COR-L47 (cell line): ENCODE measurements at regions not wholly inside any gene's neighbourhood (a gene's known extent, or its start where the extent isn't known, plus 50 kb on each side); places are given as distances from the start of the nearest gene placed in this dataset.
"Not testable (repeated sequence)": the region's sequence is repeated elsewhere in the genome, so short reads cannot be mapped to it uniquely, and the experiment has no call there.

ENCODE experiments used
- DNase-seq: peaks from one replicate; lab custom pipeline; 2025; lab: John Stamatoyannopoulos, UW

DNA sequence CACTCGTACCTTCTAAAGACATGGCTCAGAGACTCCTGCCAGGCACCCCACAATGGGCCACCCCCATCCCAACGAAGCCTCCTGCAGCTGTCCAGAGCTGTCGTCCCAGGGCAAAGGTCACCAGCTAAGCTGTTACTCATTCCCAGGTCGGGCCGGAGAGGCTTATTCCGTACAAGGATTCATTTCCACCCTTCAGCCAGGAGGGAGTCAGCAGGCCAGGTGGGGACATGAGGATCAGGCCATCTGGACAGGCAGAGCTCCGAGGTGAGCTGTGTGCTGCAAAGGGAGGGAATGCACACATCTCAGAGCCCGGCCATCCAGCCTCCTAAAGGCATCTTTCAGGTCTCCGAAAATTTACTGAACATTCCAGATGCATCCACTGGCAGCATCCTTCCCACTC, 63.9 kb upstream of the NANOS1 start:
- DNase-seq: no peak

DNA sequence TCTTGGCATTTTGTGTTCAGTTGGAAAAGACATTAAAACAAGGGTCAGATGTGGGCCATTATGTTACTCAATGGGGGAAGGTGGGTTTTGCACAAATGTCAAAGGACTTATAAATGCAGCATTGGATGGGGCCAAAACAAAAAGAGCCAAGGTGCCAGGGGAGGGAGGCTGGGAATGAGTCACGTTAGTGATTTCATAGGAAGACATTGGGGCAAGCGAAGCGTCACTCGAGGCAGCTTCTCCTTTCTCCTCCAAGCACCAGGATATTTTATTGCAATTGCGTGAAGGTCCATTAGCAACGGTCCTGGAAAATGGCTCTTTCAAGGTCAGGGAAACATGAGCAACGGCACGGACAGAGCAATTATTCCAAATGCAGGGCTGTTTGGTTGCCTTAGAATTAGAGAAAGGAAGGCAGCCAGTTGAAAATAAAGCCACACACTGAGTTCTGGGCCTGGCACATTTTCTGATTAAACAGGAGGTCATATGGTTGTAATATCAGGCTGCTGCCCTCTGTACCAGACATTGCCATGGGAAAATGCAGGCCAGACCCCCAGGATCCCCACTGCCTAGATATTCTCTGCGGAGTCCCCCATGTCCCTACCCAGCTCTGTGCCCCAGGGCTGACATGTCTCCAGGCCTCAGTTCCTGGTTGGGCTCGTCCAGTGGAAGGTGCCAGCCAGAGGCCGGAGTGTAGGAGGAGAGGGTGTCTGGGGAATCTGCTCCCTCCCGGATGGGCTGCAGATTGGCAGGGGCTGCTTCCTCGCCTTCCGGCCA, 63.3 kb upstream of the NANOS1 start:
- no peak for DNase-seq

DNA sequence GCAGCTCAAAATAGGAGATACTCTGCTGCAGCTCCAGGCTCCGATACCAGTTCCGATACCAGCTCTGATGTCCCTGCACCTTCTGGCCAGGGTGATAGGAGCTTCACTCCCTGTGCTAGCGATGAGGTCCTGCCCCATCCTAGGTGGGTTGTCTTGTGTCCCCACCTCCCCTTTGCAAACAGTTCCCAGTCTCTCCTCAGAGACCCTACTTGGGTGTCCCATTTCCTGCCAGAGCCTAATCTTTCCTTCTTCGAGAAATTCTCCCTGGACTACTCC, 62.7 kb upstream of the NANOS1 start:
- DNase-seq: no peak

DNA sequence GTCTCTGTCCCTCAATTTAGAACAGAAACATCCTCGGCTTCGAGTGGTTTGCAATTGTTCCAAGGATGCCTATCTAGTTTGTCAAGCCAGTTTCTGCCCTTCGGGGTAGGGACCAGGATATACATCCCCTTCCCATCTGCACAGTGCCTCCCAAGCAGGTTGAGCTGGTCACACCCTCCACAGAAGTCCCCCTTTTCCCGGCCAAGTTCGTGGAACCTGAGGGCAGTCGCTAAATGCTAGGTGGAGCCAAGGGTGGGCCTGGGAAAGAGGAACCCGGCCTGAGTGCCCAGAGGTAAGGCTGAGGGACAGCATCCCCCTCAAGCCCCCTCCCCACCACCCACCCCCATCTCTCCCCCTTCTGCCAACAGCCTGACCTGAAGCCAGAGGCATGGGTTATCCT, 62.4 kb upstream of the NANOS1 start:
- no peak for DNase-seq

DNA sequence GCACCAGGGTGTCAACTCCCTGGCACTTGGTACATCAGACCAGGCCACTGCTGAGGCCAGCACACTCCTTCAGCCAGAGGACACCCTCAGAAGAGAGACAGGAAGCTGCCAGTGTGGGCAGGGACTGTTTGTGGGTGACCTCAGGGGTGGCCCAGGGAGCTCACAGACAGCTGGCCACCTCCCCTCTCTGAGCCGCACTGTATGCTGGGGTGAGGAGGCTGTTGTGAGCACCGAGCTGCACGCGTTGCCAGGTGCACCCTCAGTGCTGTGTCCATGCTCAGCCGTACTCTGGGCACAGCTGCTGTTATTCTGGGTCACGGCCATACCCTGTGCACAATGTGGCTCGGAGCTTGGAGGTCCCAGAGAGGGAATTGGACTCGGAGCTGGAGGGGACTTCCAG, 61.5 kb upstream of the NANOS1 start:
- no peak for DNase-seq

DNA sequence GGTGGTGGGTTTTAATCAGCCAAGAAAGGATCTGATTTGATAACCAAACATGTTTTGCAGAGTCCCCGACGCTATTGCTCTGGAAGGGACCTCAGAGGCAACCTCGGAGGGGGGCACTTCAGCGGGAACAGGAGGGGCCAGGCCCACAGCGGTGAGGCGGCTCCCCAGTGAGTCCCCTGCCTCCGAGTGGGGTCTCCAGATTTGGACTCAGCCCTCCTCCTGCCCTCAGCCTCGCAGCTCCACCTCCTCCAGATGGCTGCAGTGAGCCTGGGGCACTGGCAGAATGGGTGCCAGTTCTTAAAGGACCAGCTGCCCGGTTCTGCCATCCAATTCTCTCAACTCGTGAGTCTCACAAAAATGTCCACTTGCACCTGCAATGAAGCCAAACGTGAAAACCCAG, 61.0 kb upstream of the NANOS1 start:
- no peak for DNase-seq

DNA sequence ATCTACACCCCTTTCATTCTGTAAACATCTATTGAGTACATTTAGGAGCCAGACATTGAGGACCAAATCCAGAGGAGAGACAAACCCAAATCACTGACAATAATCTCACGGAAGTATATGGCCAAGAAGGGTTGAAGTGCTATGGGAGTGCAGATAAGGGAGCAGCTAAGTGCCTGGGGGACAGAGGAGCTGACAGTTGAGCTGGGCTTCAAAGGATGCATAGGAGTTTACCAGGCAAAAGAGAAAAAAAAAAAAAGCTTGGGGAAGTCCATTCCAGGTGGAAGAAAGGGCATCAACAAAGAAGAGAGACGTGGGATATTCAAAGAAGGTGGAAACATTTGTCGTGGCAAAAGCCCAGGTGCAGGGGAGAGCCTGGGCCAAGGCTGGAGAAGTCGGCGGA, 60.5 kb upstream of the NANOS1 start:
- no peak for DNase-seq

DNA sequence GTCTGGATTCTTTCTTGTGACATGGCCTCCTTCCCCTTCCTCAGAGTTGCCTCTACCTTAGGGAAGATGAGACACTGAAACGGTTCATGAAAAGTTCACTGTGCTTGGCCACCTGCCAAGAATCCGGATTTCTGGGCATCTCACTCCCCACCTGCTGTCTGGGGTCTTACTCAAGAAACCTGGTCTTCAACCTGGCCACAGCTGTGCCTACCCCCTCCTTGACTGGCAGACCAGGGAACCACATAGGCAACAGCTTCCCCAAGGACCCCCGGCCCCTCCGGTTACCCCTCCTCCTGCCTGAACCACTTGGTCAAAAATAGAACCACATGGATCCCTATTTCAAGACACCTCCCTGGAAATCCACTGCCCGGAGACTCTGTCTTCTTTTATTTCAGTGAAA, 58.7 kb upstream of the NANOS1 start:
- DNase-seq: no peak

DNA sequence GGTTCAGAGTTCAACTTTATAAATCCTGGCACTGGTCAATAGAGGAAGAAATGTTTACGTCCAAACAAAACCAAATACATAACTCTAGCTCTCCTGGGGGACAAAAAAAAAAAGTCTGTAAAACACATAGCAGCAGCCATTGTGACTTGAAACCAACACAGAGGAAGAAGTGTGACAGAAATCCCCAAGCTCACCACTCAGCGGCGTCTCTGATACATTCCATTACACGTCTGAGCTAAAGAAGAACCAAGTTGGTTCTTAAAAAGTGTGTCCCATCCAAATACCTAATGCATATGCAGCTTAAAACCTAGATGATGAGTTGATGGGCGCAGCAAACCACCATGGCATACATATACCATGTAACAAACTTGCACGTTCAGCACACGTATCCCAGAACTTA, 58.3 kb upstream of the NANOS1 start:
- DNase-seq: no peak

DNA sequence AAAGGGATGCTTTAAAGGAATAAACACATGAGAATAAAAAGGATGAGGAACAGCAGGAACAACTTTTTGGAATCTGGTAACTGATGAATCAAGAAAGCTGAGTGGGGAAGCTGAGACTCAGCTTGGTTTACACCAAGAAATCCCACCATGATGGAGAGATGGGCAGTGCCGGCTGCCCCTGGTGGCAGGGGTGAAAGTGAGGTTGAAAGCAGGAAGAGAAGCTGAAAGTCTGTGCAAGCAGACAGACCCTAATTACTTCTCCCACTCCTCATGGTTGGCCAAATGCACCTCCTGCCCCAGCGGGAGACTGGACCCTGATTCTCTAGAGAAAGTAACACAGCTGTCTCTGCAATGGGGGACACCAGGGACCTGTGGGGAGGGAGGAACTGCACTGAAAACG, 57.6 kb upstream of the NANOS1 start:
- DNase-seq: no peak

DNA sequence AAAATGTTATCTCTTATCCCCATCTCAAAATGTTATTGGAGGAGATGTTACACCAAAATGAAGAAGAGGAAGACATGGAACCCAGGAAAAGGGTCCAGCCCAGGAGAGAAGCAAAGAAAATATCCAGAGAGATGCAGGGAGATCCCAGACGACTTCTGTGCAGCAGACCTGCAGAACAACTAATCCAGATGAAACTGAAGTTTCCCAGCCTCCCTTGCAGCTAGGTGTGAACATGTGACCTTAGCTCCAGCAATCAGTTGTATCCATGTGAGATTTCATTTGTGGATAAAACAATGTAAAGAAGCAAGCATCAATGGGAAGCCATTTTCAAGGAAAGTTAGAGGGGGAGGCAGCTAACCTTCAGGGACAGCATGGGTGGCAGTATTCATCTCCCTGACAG, 55.8 kb upstream of the NANOS1 start:
- DNase-seq: no peak

DNA sequence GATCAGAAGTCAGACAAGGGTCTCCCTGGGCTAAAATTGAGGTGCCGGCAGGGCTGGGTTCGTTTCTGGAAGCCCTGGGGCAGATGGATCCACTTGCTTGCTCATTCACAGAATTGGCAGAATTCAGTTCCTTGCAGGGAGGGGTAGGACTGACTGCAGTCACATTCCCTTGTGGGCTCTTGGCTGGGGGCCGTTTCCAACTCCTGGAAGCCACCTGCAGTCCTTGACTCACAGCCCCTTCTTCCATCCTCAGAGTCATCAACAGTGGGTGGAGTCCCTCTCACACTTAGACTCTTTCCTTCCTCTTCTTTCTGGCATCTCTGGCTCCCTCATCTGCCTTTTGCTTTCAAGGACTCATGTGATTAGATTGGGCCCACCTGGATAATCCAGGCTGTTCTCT, 54.6 kb upstream of the NANOS1 start:
- no peak for DNase-seq

DNA sequence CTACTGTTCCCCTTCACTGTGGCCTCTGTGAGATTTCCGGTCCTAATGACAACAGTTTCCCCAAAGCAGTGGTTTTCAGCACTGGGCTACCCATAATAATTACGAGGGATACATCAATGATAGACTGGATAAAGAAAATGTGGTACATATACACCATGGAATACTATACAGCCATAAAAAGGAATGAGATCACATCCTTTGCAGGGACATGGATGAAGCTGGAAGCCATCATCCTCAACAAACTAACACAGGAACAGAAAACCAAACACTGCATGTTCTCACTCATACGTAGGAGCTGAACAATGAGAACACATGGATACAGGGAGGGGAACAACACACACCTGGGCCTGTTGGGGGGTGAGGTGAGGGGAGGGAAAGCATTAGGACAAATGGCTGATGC, 53.3 kb upstream of the NANOS1 start:
- not testable (repeated sequence) for DNase-seq

DNA sequence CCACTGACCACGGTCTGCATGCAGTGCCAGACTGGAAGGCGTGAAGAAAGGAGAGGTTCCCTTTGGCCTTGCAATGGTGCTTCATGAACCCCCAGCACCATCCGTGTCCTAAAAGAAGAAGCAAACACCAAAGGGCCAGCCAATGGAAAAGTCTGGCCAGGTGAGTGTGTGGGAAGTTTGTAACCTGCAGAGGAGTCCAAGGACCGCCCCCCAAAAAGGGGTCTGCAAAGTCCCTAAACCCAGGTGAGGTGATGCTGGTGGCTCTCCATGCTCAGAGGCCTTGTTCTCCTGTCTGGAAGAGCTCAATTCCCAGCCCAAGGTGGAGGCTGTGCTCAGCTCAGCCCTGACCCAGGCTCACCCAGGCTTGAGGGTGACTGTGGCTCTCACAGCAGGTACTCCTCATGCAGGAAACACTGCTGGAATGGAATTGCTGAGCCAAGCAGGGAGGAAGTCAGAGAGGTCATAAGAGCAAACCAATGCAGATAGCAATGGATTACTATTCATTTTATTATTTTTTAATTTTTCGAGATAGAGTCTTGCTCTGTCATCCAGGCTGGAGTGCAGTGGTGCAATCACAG, 52.4 kb upstream of the NANOS1 start:
- DNase-seq: no peak

DNA sequence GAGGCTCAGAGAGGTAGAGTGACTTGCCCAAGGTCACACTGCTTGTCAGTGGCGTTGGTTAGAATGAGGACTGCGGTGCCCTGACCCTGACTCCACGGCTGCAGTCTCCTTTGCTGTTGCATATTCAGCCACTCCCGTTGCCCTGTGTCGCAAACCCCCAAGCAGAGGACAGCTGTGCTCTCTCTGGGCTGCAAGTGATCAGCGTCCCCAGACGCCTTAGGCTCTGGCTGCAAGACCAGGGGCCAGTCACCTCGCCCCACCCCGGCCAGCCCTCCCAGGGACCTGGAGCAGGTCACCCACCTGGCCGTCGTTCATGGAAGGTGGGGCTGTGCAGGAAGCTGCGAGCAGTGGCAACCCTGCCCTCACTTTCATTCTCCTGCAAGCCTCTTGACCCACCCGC, 51.7 kb upstream of the NANOS1 start:
- no peak for DNase-seq

DNA sequence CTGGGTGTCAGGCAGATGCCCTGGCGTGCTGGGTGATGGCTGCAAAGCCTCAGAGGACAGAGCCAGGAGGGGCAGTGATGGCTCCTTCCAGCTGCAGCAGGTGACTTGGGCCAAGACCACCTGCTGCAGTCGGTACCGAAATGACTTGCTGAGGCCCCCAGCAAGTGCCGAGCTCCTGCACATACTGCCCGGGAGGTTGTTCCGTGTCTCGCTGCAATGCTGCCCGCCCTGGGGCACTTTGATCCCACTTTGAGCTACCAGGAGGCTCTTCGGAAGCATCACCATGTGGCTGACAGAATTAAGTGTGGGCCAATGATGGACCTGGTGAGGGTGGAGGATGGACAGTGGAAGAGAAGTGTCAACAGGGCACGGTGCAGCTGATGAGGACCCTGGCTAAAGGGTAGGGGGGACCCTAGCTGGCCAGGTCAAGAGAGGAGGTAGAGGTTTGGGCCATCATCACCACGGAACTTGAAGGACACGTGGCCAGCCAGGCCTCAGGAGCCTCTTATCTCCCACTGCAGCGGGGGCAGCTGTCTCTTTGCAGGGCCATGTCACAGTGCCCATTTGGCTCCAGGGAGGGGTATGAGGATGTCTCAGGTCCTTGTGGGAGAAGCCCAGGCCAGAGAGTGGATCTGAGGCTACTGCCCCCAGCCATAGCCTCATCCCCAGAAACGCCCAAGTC, 51.1 kb upstream of the NANOS1 start:
- DNase-seq: no peak

DNA sequence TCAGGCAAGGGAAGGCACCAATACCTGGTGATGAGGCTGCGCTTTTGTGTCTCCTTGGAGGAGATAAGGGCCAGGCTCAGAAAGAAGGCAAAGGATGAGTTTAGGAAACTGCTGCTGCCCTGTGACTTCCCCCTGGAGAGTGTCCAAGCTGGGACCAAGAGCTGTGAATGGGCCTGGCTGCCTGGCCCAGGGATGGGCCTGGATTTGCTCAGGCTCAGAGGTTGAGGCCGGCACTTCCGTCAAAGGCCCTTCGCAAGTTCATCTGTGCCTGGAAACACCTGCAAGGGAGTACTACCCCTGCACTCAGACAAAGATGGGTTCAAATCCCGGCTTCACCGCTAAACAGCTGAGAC, 50.5 kb upstream of the NANOS1 start:
- no peak for DNase-seq

DNA sequence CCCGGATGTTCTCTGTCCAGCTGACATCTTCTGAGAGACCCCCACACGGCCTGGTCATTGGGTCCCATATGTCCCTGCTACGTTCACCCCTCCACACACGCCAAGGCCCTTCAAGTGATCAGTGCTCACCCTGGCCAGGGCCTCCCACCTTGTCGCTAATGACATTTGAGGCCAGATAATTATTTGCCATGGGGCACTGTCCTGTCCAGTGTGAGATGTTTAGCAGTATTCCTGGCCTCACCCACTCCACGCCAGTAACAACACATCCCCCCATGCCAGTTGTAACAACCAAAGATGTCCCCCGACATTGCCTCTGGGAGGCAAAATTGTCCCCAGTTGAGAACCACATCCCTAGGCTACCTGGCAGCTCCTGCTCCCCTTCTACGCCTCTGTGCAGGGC, 49.9 kb upstream of the NANOS1 start:
- no peak for DNase-seq
